ENCODE measurements at regions not wholly inside any gene's neighbourhood (a gene's known extent, or its start where the extent isn't known, plus 50 kb on each side); places are given as distances from the start of the nearest gene placed in this dataset.

GRCh38 chr5:173801006-173801405 is 87.1 kb upstream of the CPEB4 start:
- TF ChIP-seq, protein P1, sequence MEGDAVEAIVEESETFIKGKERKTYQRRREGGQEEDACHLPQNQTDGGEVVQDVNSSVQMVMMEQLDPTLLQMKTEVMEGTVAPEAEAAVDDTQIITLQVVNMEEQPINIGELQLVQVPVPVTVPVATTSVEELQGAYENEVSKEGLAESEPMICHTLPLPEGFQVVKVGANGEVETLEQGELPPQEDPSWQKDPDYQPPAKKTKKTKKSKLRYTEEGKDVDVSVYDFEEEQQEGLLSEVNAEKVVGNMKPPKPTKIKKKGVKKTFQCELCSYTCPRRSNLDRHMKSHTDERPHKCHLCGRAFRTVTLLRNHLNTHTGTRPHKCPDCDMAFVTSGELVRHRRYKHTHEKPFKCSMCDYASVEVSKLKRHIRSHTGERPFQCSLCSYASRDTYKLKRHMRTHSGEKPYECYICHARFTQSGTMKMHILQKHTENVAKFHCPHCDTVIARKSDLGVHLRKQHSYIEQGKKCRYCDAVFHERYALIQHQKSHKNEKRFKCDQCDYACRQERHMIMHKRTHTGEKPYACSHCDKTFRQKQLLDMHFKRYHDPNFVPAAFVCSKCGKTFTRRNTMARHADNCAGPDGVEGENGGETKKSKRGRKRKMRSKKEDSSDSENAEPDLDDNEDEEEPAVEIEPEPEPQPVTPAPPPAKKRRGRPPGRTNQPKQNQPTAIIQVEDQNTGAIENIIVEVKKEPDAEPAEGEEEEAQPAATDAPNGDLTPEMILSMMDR (IDR thresholded peaks at IDR 0.05; ENCODE audit: control insufficient read depth, extremely low read depth, insufficient read depth), result no peak
- H3K4me3 ChIP-seq (ENCODE audit: low read depth, low read length), result no peak overlapping the region
- no peak for DNase-seq (ENCODE audit: low read depth)

- TF ChIP-seq, protein P1 (IDR thresholded peaks at IDR 0.05; ENCODE audit: control insufficient read depth, extremely low read depth, insufficient read depth), result no peak
- H3K4me3 ChIP-seq (ENCODE audit: low read depth, low read length), result no peak overlapping the region
- DNase-seq (ENCODE audit: low read depth), result no peak
These were observed 85.4 kb upstream of the CPEB4 start for GRCh38 chr5:173802670-173803165.

GRCh38 chr5:173804579-173804978 is 83.6 kb upstream of the CPEB4 start:
- DNase-seq (ENCODE audit: low read depth), result no peak
- TF ChIP-seq, protein P1 (IDR thresholded peaks at IDR 0.05; ENCODE audit: control insufficient read depth, extremely low read depth, insufficient read depth), result no peak
- no peak overlapping the region for H3K4me3 ChIP-seq (ENCODE audit: low read depth, low read length)

DNA sequence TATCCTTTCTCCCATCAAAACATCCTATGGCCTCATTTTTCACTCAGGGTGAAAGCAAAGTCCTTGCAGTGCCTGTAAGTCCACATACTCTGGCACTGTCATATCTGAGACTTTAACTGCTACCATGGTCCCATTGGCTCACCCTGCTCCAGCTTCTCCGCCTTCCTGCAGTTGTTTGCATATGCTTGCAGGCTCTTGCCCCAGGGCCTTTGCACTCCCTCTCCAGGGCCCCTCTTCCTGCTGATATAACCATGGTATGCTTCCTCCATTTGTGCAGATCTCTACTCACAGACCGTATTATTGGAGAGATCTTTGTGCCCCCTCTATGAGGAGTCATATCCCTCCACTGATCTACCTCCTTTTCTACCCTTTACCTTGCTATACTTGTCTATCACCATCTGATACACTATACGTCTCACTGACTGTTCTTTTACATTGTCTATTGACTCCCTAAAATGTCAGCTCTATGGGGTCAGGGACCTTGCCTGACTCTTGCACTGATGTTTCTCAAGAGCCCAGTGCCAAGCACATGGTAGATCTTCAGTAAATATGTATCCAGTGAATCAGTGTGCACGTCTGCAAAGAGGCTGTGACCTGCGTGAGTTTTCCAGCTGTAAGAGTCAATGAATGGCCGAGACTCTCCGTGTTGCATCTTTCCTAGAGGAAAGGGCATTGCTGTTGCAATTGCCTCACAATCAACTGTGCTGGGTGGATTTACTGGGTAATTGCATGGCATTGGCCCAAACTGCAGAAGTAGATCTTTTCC is 81.7 kb upstream of the CPEB4 start:
- TF ChIP-seq, protein P1 (IDR thresholded peaks at IDR 0.05; ENCODE audit: control insufficient read depth, extremely low read depth, insufficient read depth), result no peak
- no peak overlapping the region for H3K4me3 ChIP-seq (ENCODE audit: low read depth, low read length)
- DNase-seq (ENCODE audit: low read depth), result no peak

DNA sequence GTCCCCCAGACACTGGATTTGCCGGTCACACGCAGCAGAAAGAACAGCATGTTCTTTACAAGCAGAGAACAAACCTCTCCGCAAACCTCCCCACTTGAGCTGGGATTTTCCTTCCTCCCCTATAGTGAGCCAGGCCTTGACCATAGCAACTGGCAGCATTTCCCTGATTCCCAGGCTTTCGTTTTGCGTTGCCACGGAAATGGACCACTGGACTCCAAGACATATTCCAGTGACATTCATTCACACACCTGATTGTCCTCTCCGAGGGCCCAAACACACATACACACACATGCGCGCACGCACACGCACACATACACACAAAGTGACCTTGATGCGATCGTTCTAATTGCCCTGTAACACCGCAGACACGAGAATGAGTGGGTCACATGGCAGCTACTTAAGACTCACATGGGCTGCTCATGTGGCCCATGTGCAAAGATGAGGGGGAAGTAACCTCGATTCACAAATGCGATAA is 80.9 kb upstream of the CPEB4 start:
- TF ChIP-seq, protein P1 (IDR thresholded peaks at IDR 0.05; ENCODE audit: control insufficient read depth, extremely low read depth, insufficient read depth), result no peak
- DNase-seq (ENCODE audit: low read depth), result no peak
- H3K4me3 ChIP-seq (ENCODE audit: low read depth, low read length), result no peak overlapping the region

- no peak overlapping the region for H3K4me3 ChIP-seq (ENCODE audit: low read depth, low read length)
- no peak for DNase-seq (ENCODE audit: low read depth)
- TF ChIP-seq, protein P1 (IDR thresholded peaks at IDR 0.05; ENCODE audit: control insufficient read depth, extremely low read depth, insufficient read depth), result no peak
These were observed 79.9 kb upstream of the CPEB4 start for GRCh38 chr5:173808079-173808808.
